NCI-H146 treated with DMSO at 0.1 percent for 48 hours (cell line): ENCODE measurements at regions not wholly inside any gene's neighbourhood (a gene's known extent, or its start where the extent isn't known, plus 50 kb on each side); places are given as distances from the start of the nearest gene placed in this dataset.
"Not testable (repeated sequence)": the region's sequence is repeated elsewhere in the genome, so short reads cannot be mapped to it uniquely, and the experiment has no call there.

ENCODE experiments used
- DNase-seq: peaks from one replicate; lab custom pipeline; 2025; ENCODE audit not compliant: unreplicated experiment; lab: John Stamatoyannopoulos, UW

- not testable (repeated sequence) for DNase-seq
Measured at GRCh38 chr11:129763569-129763968, 52.1 kb upstream of the TMEM45B start.

- not testable (repeated sequence) for DNase-seq
Measured at GRCh38 chr11:129764204-129764603, 51.4 kb upstream of the TMEM45B start.
